ENCODE measurements at regions not wholly inside any gene's neighbourhood (a gene's known extent, or its start where the extent isn't known, plus 50 kb on each side); places are given as distances from the start of the nearest gene placed in this dataset.

GRCh38 chr10:33482486-33482885, 148.0 kb upstream of the NRP1 start:
- TF ChIP-seq CTCF (IDR thresholded peaks at IDR 0.05), result no peak

GRCh38 chr10:33481184-33481583, 146.7 kb upstream of the NRP1 start:
- TF ChIP-seq CTCF (IDR thresholded peaks at IDR 0.05), result no peak

- no peak for TF ChIP-seq CTCF (IDR thresholded peaks at IDR 0.05)
Measured at GRCh38 chr10:33478675-33479125, 144.2 kb upstream of the NRP1 start.

- TF ChIP-seq CTCF (IDR thresholded peaks at IDR 0.05), result no peak
Measured at GRCh38 chr10:33478089-33478674, 143.7 kb upstream of the NRP1 start.

GRCh38 chr10:33477291-33478088, 143.0 kb upstream of the NRP1 start:
- TF ChIP-seq CTCF (IDR thresholded peaks at IDR 0.05), result no peak

GRCh38 chr10:33476757-33477273, 142.3 kb upstream of the NRP1 start:
- TF ChIP-seq CTCF (IDR thresholded peaks at IDR 0.05), result no peak

GRCh38 chr10:33473688-33474087, 139.2 kb upstream of the NRP1 start:
- no peak for TF ChIP-seq CTCF (IDR thresholded peaks at IDR 0.05)
